ENCODE measurements at regions not wholly inside any gene's neighbourhood (a gene's known extent, or its start where the extent isn't known, plus 50 kb on each side); places are given as distances from the start of the nearest gene placed in this dataset.

- Histone ChIP-seq H2AFZ (ENCODE audit: insufficient read depth, low read depth, low read length, poor library complexity, severe bottlenecking) (no peak overlapping the region), H3K79me2 (ENCODE audit: insufficient read depth, low read length) (no peaks in the 10 kb centered on the region), H3K9ac (ENCODE audit: insufficient read depth, low read length, poor library complexity, severe bottlenecking) (no peak overlapping the region), H3K4me2 (replicated peaks; ENCODE audit: extremely low read depth, low read length, poor library complexity, severe bottlenecking) (no peak overlapping the region), H4K20me1 (ENCODE audit: insufficient read depth, low read length) (no peaks in the 10 kb centered on the region), H3K27ac (ENCODE audit: low read depth in 1 of 2, low read length in 2 of 2) (no peak overlapping the region), H3K4me3 (replicated peaks in 1 of 3; ENCODE audit: low read depth in 2 of 3, low read length in 3 of 3) (no peak overlapping the region), H3K9me3 (replicated peaks in 1 of 2; ENCODE audit: control insufficient read depth in 1 of 2, insufficient read depth in 1 of 2, low read length in 2 of 2) (no peaks in the 10 kb centered on the region), H3K4me1 (ENCODE audit: control insufficient read depth in 1 of 2, insufficient read depth in 2 of 2, low read length in 2 of 2) (no peaks in the 10 kb centered on the region), H3K27me3 (ENCODE audit: control insufficient read depth in 2 of 2, insufficient read depth in 2 of 2, low read length in 2 of 2) (no peaks in the 10 kb centered on the region), H3K36me3 (replicated peaks in 1 of 2; ENCODE audit: control insufficient read depth in 1 of 2, insufficient read depth in 2 of 2, low read length in 2 of 2) (no peaks in the 10 kb centered on the region)
- intact Hi-C loops (cut with micrococcal nuclease) = no loop called here
- H3K27ac Mint-ChIP-seq = no peak overlapping the region
- DNase-seq = no peak
- peaks cover 0 to 13% (median 6%) of the 10 kb centered on the region in 7 donors for H3K9me3 Mint-ChIP-seq
- H3K27me3 Mint-ChIP-seq (ENCODE audit: low read depth in 3 of 3) = peaks cover 0 to 2% (median 0%) of the 10 kb centered on the region in 3 donors
- H3K4me3 Mint-ChIP-seq = no peak overlapping the region
- H3K36me3 Mint-ChIP-seq = no peaks in the 10 kb centered on the region
- TF ChIP-seq CTCF (IDR thresholded peaks at IDR 0.05) = no peak
- H3K4me1 Mint-ChIP-seq = no peaks in the 10 kb centered on the region
- no CpG with 5 or more reads among the region's 1 CpG for WGBS (ENCODE audit: insufficient coverage)
Observed at GRCh38 chr12:42799966-42800365, 210.4 kb upstream of the PRICKLE1 start.

- Histone ChIP-seq H3K36me3 (replicated peaks in 1 of 2; ENCODE audit: control insufficient read depth in 1 of 2, insufficient read depth in 2 of 2, low read length in 2 of 2) (no peaks in the 10 kb centered on the region), H3K4me1 (ENCODE audit: control insufficient read depth in 1 of 2, insufficient read depth in 2 of 2, low read length in 2 of 2) (no peaks in the 10 kb centered on the region), H3K27me3 (ENCODE audit: control insufficient read depth in 2 of 2, insufficient read depth in 2 of 2, low read length in 2 of 2) (no peaks in the 10 kb centered on the region), H3K9ac (ENCODE audit: insufficient read depth, low read length, poor library complexity, severe bottlenecking) (no peak overlapping the region), H3K4me3 (replicated peaks in 1 of 3; ENCODE audit: low read depth in 2 of 3, low read length in 3 of 3) (no peak overlapping the region), H4K20me1 (ENCODE audit: insufficient read depth, low read length) (no peaks in the 10 kb centered on the region), H3K27ac (ENCODE audit: low read depth in 1 of 2, low read length in 2 of 2) (no peak overlapping the region), H2AFZ (ENCODE audit: insufficient read depth, low read depth, low read length, poor library complexity, severe bottlenecking) (no peak overlapping the region), H3K4me2 (replicated peaks; ENCODE audit: extremely low read depth, low read length, poor library complexity, severe bottlenecking) (no peak overlapping the region), H3K9me3 (replicated peaks in 1 of 2; ENCODE audit: control insufficient read depth in 1 of 2, insufficient read depth in 1 of 2, low read length in 2 of 2) (no peaks in the 10 kb centered on the region), H3K79me2 (ENCODE audit: insufficient read depth, low read length) (no peaks in the 10 kb centered on the region)
- no peaks in the 10 kb centered on the region for H3K4me1 Mint-ChIP-seq
- H3K27ac Mint-ChIP-seq = no peak overlapping the region
- H3K27me3 Mint-ChIP-seq (ENCODE audit: low read depth in 3 of 3) = peaks cover 0 to 1% (median 0%) of the 10 kb centered on the region in 3 donors
- no peak for DNase-seq
- intact Hi-C loops (cut with micrococcal nuclease) = no loop called here
- 90% methylated on average over 1 of the region's 2 CpGs for WGBS (ENCODE audit: insufficient coverage)
- H3K4me3 Mint-ChIP-seq = no peak overlapping the region
- no peak for TF ChIP-seq CTCF (IDR thresholded peaks at IDR 0.05)
- peaks cover 0 to 12% (median 6%) of the 10 kb centered on the region in 7 donors for H3K9me3 Mint-ChIP-seq
- no peaks in the 10 kb centered on the region for H3K36me3 Mint-ChIP-seq
Observed at GRCh38 chr12:42798811-42799438, 209.4 kb upstream of the PRICKLE1 start.
